ENCODE measurements at regions not wholly inside any gene's neighbourhood (a gene's known extent, or its start where the extent isn't known, plus 50 kb on each side); places are given as distances from the start of the nearest gene placed in this dataset.
"Not testable (repeated sequence)": the region's sequence is repeated elsewhere in the genome, so short reads cannot be mapped to it uniquely, and the experiment has no call there.

- Histone ChIP-seq H3K27me3 (replicated peaks; ENCODE audit: control insufficient read depth, insufficient read depth, low read length) (no peaks in the 10 kb centered on the region), H3K4me3 (replicated peaks; ENCODE audit: low read depth, low read length) (no peak overlapping the region), H3K36me3 (ENCODE audit: control insufficient read depth, insufficient read depth, low read length) (no peaks in the 10 kb centered on the region)
- no peak for TF ChIP-seq CTCF (IDR thresholded peaks at IDR 0.05; ENCODE audit: insufficient read depth, low read length, poor library complexity, severe bottlenecking)
- DNase-seq (ENCODE audit: extremely low read depth, insufficient read length) = no peak
Observed at GRCh38 chr19:23541991-23542390, 145.0 kb downstream of the ZNF675 start.

GRCh38 chr19:23540180-23540579, 144.9 kb upstream of the ZNF91 start:
- H3K36me3 ChIP-seq (ENCODE audit: control insufficient read depth, insufficient read depth, low read length); H3K4me3 ChIP-seq (replicated peaks; ENCODE audit: low read depth, low read length); DNase-seq (ENCODE audit: extremely low read depth, insufficient read length); H3K27me3 ChIP-seq (replicated peaks; ENCODE audit: control insufficient read depth, insufficient read depth, low read length): not testable (repeated sequence)

- no peaks in the 10 kb centered on the region for H3K36me3 ChIP-seq (ENCODE audit: control insufficient read depth, insufficient read depth, low read length)
- TF ChIP-seq CTCF (IDR thresholded peaks at IDR 0.05; ENCODE audit: insufficient read depth, low read length, poor library complexity, severe bottlenecking) = no peak
- no peak overlapping the region for H3K4me3 ChIP-seq (replicated peaks; ENCODE audit: low read depth, low read length)
- no peaks in the 10 kb centered on the region for H3K27me3 ChIP-seq (replicated peaks; ENCODE audit: control insufficient read depth, insufficient read depth, low read length)
- no peak for DNase-seq (ENCODE audit: extremely low read depth, insufficient read length)
Observed at GRCh38 chr19:23539499-23539898, 144.2 kb upstream of the ZNF91 start.

- DNase-seq (ENCODE audit: extremely low read depth, insufficient read length); H3K36me3 ChIP-seq (ENCODE audit: control insufficient read depth, insufficient read depth, low read length); H3K27me3 ChIP-seq (replicated peaks; ENCODE audit: control insufficient read depth, insufficient read depth, low read length); H3K4me3 ChIP-seq (replicated peaks; ENCODE audit: low read depth, low read length): not testable (repeated sequence)
Observed at GRCh38 chr19:23537136-23537535, 141.9 kb upstream of the ZNF91 start.

- DNase-seq (ENCODE audit: extremely low read depth, insufficient read length); H3K27me3 ChIP-seq (replicated peaks; ENCODE audit: control insufficient read depth, insufficient read depth, low read length); H3K4me3 ChIP-seq (replicated peaks; ENCODE audit: low read depth, low read length); H3K36me3 ChIP-seq (ENCODE audit: control insufficient read depth, insufficient read depth, low read length): not testable (repeated sequence)
Observed at GRCh38 chr19:23536341-23536740, 141.1 kb upstream of the ZNF91 start.

- not testable (repeated sequence) for H3K4me3 ChIP-seq (replicated peaks; ENCODE audit: low read depth, low read length); DNase-seq (ENCODE audit: extremely low read depth, insufficient read length); H3K27me3 ChIP-seq (replicated peaks; ENCODE audit: control insufficient read depth, insufficient read depth, low read length); H3K36me3 ChIP-seq (ENCODE audit: control insufficient read depth, insufficient read depth, low read length)
Observed at GRCh38 chr19:23535901-23536300, 140.6 kb upstream of the ZNF91 start.

GRCh38 chr19:23533441-23533840, 138.2 kb upstream of the ZNF91 start:
- H3K36me3 ChIP-seq (ENCODE audit: control insufficient read depth, insufficient read depth, low read length); H3K27me3 ChIP-seq (replicated peaks; ENCODE audit: control insufficient read depth, insufficient read depth, low read length); DNase-seq (ENCODE audit: extremely low read depth, insufficient read length); H3K4me3 ChIP-seq (replicated peaks; ENCODE audit: low read depth, low read length): not testable (repeated sequence)

- no peak for TF ChIP-seq CTCF (IDR thresholded peaks at IDR 0.05; ENCODE audit: insufficient read depth, low read length, poor library complexity, severe bottlenecking)
- DNase-seq (ENCODE audit: extremely low read depth, insufficient read length) = no peak
- Histone ChIP-seq H3K4me3 (replicated peaks; ENCODE audit: low read depth, low read length) (no peak overlapping the region), H3K27me3 (replicated peaks; ENCODE audit: control insufficient read depth, insufficient read depth, low read length) (no peaks in the 10 kb centered on the region), H3K36me3 (ENCODE audit: control insufficient read depth, insufficient read depth, low read length) (no peaks in the 10 kb centered on the region)
Observed at GRCh38 chr19:23531976-23532375, 136.7 kb upstream of the ZNF91 start.

Measured in GM06990 (cell line).